ENCODE measurements at regions not wholly inside any gene's neighbourhood (a gene's known extent, or its start where the extent isn't known, plus 50 kb on each side); places are given as distances from the start of the nearest gene placed in this dataset.
"Not testable (repeated sequence)": the region's sequence is repeated elsewhere in the genome, so short reads cannot be mapped to it uniquely, and the experiment has no call there.

DNA sequence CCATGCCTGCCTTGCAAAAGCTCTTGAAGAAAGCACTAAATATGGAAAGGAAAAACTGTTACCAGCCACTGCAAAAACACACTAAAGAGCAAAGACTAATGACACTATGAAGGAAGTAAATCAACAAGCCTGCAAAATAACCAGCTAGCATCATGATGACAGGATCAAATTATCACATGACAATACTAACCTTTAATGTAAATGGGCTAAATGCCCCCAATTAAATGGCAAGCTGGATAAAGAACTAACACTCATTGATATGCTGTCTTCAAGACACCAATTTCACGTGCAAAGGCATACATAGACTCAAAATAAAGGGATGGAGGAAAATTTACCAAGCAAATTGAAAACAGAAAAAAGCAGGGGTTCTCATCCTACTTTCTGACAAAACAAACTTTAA is 231.8 kb upstream of the RGMB start:
- Histone ChIP-seq H3K9me3 (ENCODE audit: severe bottlenecking) (no peaks in the 10 kb centered on the region), H3K4me3 (ENCODE audit: low read depth, low read length) (no peak overlapping the region), H3K36me3 (no peaks in the 10 kb centered on the region), H3K27me3 (ENCODE audit: insufficient read depth, low read depth, severe bottlenecking) (peaks cover 3% of the 10 kb centered on the region), H3K27ac (no peak overlapping the region)
- TF ChIP-seq, protein P1, sequence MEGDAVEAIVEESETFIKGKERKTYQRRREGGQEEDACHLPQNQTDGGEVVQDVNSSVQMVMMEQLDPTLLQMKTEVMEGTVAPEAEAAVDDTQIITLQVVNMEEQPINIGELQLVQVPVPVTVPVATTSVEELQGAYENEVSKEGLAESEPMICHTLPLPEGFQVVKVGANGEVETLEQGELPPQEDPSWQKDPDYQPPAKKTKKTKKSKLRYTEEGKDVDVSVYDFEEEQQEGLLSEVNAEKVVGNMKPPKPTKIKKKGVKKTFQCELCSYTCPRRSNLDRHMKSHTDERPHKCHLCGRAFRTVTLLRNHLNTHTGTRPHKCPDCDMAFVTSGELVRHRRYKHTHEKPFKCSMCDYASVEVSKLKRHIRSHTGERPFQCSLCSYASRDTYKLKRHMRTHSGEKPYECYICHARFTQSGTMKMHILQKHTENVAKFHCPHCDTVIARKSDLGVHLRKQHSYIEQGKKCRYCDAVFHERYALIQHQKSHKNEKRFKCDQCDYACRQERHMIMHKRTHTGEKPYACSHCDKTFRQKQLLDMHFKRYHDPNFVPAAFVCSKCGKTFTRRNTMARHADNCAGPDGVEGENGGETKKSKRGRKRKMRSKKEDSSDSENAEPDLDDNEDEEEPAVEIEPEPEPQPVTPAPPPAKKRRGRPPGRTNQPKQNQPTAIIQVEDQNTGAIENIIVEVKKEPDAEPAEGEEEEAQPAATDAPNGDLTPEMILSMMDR (IDR thresholded peaks at IDR 0.05; ENCODE audit: low read depth, low read length) = no peak
- no peak for DNase-seq

DNA sequence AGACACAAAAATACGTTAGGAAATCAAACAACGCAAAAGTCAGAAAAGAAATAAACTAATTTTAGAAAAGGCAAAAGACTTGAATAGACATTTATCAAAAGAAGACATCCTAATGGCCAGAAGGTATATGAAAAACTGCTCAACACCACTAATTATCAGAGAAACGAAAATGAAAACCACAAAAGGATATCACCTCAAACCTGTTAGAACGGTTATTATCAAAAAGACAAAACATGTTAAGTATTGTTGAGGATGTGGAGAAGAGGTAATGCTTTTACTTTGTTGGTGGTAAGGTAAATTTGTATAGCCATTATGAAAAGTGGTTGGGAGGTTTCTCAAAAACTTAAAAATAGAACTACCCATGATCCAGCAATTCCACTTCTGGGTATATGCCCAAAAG is 230.0 kb upstream of the RGMB start:
- Histone ChIP-seq H3K9me3 (ENCODE audit: severe bottlenecking) (no peaks in the 10 kb centered on the region), H3K27me3 (ENCODE audit: insufficient read depth, low read depth, severe bottlenecking) (no peaks in the 10 kb centered on the region), H3K36me3 (no peaks in the 10 kb centered on the region), H3K4me3 (ENCODE audit: low read depth, low read length) (no peak overlapping the region), H3K27ac (no peak overlapping the region)
- no peak for DNase-seq
- TF ChIP-seq, protein P1 (IDR thresholded peaks at IDR 0.05; ENCODE audit: low read depth, low read length) = no peak

DNA sequence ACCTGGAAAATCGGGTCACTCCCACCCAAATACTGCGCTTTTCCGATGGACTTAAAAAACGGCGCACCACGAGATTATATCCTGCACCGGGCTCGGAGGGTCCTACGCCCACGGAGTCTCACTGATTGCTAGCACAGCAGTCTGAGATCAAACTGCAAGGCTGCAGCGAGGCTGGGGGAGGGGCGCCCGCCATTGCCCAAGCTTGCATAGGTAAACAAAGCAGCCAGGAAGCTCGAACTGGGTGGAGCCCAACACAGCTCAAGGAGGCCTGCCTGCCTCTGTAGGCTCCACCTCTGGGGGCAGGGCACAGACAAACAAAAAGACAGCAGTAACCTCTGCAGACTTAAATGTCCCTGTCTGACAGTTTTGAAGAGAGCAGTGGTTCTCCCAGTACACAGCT is 226.5 kb upstream of the RGMB start:
- not testable (repeated sequence) for H3K36me3 ChIP-seq; DNase-seq; H3K27me3 ChIP-seq (ENCODE audit: insufficient read depth, low read depth, severe bottlenecking); H3K4me3 ChIP-seq (ENCODE audit: low read depth, low read length); H3K27ac ChIP-seq; H3K9me3 ChIP-seq (ENCODE audit: severe bottlenecking)

DNA sequence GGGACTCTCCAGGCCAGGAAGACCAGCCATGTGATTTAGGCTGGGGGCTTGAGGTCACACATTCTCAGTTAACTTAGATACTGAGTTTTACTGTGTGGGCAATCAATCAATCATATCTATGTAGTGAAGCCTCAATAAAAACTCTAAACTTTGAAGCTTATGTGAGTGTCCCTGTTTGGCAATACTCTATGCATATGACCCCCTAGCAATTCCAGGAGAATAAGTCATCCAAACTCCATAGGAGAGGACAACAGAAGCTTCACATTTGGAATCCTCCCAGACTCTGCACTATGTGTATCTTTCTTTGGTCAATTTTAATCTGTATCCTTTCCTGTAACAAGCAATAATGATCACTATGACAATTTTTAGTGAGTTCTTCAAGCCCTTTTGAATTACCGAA is 216.8 kb upstream of the RGMB start:
- H3K27me3 ChIP-seq (ENCODE audit: insufficient read depth, low read depth, severe bottlenecking) = no peaks in the 10 kb centered on the region
- H3K36me3 ChIP-seq = no peaks in the 10 kb centered on the region
- TF ChIP-seq, protein P1 (IDR thresholded peaks at IDR 0.05; ENCODE audit: low read depth, low read length) = no peak
- H3K27ac ChIP-seq = no peak overlapping the region
- DNase-seq = no peak
- no peaks in the 10 kb centered on the region for H3K9me3 ChIP-seq (ENCODE audit: severe bottlenecking)
- no peak overlapping the region for H3K4me3 ChIP-seq (ENCODE audit: low read depth, low read length)

DNA sequence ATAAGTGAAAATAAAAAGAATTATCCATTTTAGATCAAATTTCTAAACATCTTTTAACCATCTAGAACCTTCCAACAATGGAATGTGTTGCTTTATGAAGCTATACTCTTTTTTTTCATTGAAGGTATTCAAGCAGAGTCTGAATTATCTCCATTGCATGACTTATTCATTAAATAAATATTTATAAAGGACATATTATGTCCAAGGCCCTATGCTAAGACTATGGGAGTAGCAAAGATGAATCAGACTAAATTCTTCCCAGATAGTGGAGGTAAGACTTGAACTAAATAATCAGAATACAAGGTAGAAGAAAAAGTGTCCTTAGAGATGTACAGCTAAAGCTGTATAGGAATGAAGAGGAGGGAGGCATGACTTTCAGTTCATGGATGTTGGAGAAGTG is 215.5 kb upstream of the RGMB start:
- Histone ChIP-seq H3K27me3 (ENCODE audit: insufficient read depth, low read depth, severe bottlenecking) (no peaks in the 10 kb centered on the region), H3K36me3 (no peaks in the 10 kb centered on the region), H3K9me3 (ENCODE audit: severe bottlenecking) (no peaks in the 10 kb centered on the region), H3K4me3 (ENCODE audit: low read depth, low read length) (no peak overlapping the region), H3K27ac (no peak overlapping the region)
- no peak for DNase-seq
- TF ChIP-seq, protein P1 (IDR thresholded peaks at IDR 0.05; ENCODE audit: low read depth, low read length) = no peak

DNA sequence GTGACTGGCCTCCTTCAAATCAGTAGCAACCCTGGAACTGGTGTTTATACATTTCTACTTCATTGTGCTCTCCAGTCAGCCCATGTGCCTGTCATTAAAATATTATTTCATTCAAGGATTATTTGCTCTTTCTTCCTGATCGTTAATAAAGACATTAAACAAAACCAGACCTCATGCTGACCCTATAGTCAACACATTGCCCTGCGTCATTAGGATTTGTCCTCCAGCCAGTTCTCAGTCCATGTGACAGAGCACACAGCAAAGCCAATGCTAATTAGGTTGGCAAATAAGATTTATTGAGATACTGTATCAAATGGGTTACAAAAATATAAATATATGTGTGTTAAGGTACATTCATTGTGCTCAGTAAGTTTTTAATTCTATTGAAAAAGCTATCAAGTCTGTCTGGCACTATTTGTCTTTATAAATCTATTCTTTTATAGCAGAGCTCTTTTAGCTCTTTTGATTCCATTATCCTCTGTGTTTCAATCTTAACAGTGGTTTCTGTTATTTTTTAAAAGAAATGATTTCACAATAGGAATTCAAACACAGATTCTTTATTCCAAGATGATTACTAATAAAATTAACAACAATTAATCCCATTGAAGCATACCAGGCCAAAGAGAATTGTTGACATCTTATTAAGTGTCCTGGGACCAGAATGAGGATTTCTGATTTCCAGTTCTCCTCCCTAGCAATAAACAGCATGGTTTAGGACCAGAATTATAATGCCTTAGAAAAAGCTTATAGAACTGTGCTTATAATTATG is 209.4 kb upstream of the RGMB start:
- no peak overlapping the region for H3K4me3 ChIP-seq (ENCODE audit: low read depth, low read length)
- H3K36me3 ChIP-seq = no peaks in the 10 kb centered on the region
- TF ChIP-seq, protein P1 (IDR thresholded peaks at IDR 0.05; ENCODE audit: low read depth, low read length) = no peak
- H3K9me3 ChIP-seq (ENCODE audit: severe bottlenecking) = no peaks in the 10 kb centered on the region
- DNase-seq = no peak
- no peak overlapping the region for H3K27ac ChIP-seq
- H3K27me3 ChIP-seq (ENCODE audit: insufficient read depth, low read depth, severe bottlenecking) = no peaks in the 10 kb centered on the region
